HEK293T (cell line): ENCODE measurements at regions not wholly inside any gene's neighbourhood (a gene's known extent, or its start where the extent isn't known, plus 50 kb on each side); places are given as distances from the start of the nearest gene placed in this dataset.

Source experiments
- CTBP1 ChIP-seq: fragments of 450-650 bp; IDR thresholded peaks from 2 replicates; pipeline ENCODE4 v1.6.1; 2016; ENCODE audit warnings: borderline replicate concordance
- FOXM1 ChIP-seq: fragments of 450-650 bp; IDR thresholded peaks from 2 replicates; pipeline ENCODE4 v1.6.1; 2017; ENCODE audit warnings: mild to moderate bottlenecking, borderline replicate concordance
- SP1 ChIP-seq: fragments of 450-650 bp; IDR thresholded peaks from 2 replicates; pipeline ENCODE4 v1.6.1; 2017
- TARDBP ChIP-seq: fragments of 450-650 bp; IDR thresholded peaks from 2 replicates; pipeline ENCODE4 v1.6.1; 2016
- ZNF384 ChIP-seq: fragments of 450-650 bp; IDR thresholded peaks from 2 replicates; pipeline ENCODE4 v1.6.1; 2016

DNA sequence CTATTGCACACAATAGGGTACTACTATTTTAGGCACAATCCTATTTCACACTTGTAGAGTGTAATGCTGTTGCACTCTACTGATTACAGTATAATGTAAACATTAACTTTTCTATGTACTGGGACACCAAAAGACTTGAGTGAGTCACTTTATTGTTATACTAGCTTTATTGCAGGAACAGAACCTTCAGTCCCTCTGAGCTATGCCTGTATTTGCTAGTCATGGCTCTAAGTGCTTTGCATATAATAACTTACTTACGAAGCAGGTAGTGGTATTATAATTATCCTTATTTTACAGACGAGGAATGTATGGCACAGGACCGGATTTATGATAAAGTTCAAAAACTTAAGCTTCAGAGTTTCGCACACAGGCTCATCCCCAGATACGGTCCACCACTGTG, 106.6 kb upstream of the SLC6A6 start:
- TF ChIP-seq FOXM1 (no peak), TARDBP (no peak), SP1 (no peak), ZNF384 (no peak), CTBP1 (no peak)
